Transverse colon (tissue), 4 donors: ENCODE measurements at regions not wholly inside any gene's neighbourhood (a gene's known extent, or its start where the extent isn't known, plus 50 kb on each side); places are given as distances from the start of the nearest gene placed in this dataset.
A peak's percentile ranks its signal among the peaks of the same experiment; 100 is the strongest.

Experiments
- DNase-seq: peaks from one replicate; pipeline ENCODE4 v3.0.0-alpha.2; 2019
- H3K27ac ChIP-seq, 4 donors: fragments of 200-600 bp; sonication (generic); 2 replicates each; pipeline ENCODE4 v1.5.1; 2016 to 2018; ENCODE audit warnings: inconsistent platforms in 4 of 4
- H3K27me3 ChIP-seq: fragments of 200-600 bp; sonication (generic); 2 replicates; pipeline ENCODE4 v1.5.1; 2017; ENCODE audit warnings: inconsistent platforms
- H3K36me3 ChIP-seq, 4 donors: fragments of 200-600 bp; sonication (generic); 2 replicates each; pipeline ENCODE4 v1.5.1; 2017 to 2019; ENCODE audit warnings: inconsistent platforms in 4 of 4
- H3K4me1 ChIP-seq, 4 donors: fragments of 200-600 bp; sonication (generic); 2 replicates each; pipeline ENCODE4 v1.5.1; 2017 to 2020; ENCODE audit warnings: inconsistent platforms in 4 of 4
- H3K4me3 ChIP-seq, 4 donors: fragments of 200-600 bp; sonication (generic); 1 replicate in 1 of 4; 2 replicates in 3 of 4; pipeline versions ENCODE4 v1.5.1 to v1.6.1; 2017 to 2019; ENCODE audit warnings: inconsistent platforms in 4 of 4
- H3K9me3 ChIP-seq, 2 donors: fragments of 200-600 bp; sonication (generic); 2 replicates each; pipeline ENCODE4 v1.5.1; 2017 to 2019; ENCODE audit warnings: inconsistent platforms in 2 of 2
- EP300 ChIP-seq: sonication (generic); formaldehyde crosslinking; IDR thresholded peaks from one replicate; pipeline ENCODE4 v1.6.1; 2017; ENCODE audit warnings: antibody characterized with exemption, low read depth
- POLR2A ChIP-seq: fragments of 450-650 bp; IDR thresholded peaks from one replicate; pipeline ENCODE4 v1.6.1; 2016; ENCODE audit warnings: antibody characterized with exemption, mild to moderate bottlenecking, moderate library complexity
- POLR2AphosphoS5 ChIP-seq, 3 donors: sonication (generic); formaldehyde crosslinking; IDR thresholded peaks; one replicate each; pipeline ENCODE4 v1.6.1; 2016; ENCODE audit warnings: antibody characterized with exemption in 3 of 3
- WGBS, 2 donors: methylation state at CpG; one replicate each; pipeline ENCODE4 v1.1.5; 2018; ENCODE audit warnings: low coverage in 1 of 2; 5-methylcytosine and 5-hydroxymethylcytosine counted together
- in situ Hi-C, 4 donors: fragments of 200-750 bp; cut with MboI; loops; one replicate each; pipeline versions ENCODE4 v1.15.0 to v1.15.1; 2017; ENCODE audit warnings: low sequenced_read_pairs in 3 of 4, low pct_ligation_motif_present in 1 of 4, low pct_unique_long_range_greater_than_20kb in 1 of 4
- intact Hi-C: fragments of 100-400 bp; cut with DNase I; formaldehyde crosslinking; loops from one replicate; pipeline ENCODE4 v1.15.1; 2023; ENCODE audit warnings: low total_unique reads
- TF ChIP-seq, protein P1 (sequence below), 5 experiments: fragments of 200-600 bp in 3 of 5; fragments of 450-650 bp in 2 of 5; sonication (generic) in 3 of 5; IDR thresholded peaks; 1 replicate in 2 of 5; 2 replicates in 3 of 5; pipeline ENCODE4 v1.5.1; 2016 to 2017; ENCODE audit warnings: antibody characterized with exemption in 5 of 5, inconsistent platforms in 3 of 5, mild to moderate bottlenecking in 2 of 5, moderate library complexity in 1 of 5

DNA sequence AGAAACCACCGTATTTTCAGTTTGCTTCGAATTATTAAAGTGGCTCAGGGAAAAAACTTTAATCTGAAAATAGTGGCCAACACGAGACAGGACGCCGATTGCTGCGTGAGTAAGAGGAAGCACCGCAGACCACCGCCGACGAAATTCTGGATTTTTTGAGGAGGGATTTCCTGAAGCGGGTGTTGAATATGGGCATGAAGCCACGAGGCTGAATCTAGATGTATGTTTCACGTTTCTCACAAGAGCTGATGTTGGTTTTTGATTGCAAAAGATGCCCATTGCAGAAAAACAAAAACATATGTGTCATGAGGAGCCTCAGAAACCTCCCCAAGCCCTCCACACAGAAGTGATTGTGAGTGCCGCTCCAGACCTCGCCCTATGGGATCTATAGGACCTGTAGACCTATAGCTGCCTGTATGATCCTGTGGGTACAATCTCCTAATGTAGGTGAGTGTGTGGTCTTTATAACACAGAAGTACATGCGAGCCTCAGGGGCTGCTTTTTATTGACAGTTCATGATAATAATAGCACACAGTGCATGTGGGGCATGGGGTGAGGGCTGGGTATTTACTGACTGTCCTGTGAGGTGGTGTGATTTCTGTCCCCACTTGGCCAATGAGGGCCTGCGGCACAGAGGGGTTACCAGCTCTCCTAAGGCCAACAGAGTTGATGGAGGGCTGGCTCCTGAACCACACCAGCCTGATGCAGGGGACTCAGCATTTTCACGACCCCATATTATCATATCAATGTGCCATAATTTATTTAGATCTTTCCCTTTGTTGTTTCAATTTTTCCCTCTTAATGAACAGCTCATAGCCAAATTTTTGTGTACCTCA lies 243.9 kb downstream of the DLL1 start:
- Histone ChIP-seq H3K36me3 (no peaks in the 10 kb centered on the region), H3K27me3 (no peaks in the 10 kb centered on the region), H3K4me3 (no peak overlapping the region), H3K4me1 (peaks cover 0 to 36% (median 10%) of the 10 kb centered on the region in 4 donors), H3K9me3 (no peaks in the 10 kb centered on the region), H3K27ac (peak overlapping the region; percentile 61 to 94 (median 82))
- intact Hi-C loops: no loop called here
- 63 to 69% methylated on average over 14 to 18 of the region's 18 CpGs for WGBS, 2 donors
- peak; percentile 2 for DNase-seq
- TF ChIP-seq POLR2AphosphoS5 (IDR thresholded peaks at IDR 0.05) (no peak), POLR2A (no peak), EP300 (no peak)
- TF ChIP-seq, protein P1, sequence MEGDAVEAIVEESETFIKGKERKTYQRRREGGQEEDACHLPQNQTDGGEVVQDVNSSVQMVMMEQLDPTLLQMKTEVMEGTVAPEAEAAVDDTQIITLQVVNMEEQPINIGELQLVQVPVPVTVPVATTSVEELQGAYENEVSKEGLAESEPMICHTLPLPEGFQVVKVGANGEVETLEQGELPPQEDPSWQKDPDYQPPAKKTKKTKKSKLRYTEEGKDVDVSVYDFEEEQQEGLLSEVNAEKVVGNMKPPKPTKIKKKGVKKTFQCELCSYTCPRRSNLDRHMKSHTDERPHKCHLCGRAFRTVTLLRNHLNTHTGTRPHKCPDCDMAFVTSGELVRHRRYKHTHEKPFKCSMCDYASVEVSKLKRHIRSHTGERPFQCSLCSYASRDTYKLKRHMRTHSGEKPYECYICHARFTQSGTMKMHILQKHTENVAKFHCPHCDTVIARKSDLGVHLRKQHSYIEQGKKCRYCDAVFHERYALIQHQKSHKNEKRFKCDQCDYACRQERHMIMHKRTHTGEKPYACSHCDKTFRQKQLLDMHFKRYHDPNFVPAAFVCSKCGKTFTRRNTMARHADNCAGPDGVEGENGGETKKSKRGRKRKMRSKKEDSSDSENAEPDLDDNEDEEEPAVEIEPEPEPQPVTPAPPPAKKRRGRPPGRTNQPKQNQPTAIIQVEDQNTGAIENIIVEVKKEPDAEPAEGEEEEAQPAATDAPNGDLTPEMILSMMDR (IDR thresholded peaks at IDR 0.05): no peak
- in situ Hi-C loops: no loop called here

DNA sequence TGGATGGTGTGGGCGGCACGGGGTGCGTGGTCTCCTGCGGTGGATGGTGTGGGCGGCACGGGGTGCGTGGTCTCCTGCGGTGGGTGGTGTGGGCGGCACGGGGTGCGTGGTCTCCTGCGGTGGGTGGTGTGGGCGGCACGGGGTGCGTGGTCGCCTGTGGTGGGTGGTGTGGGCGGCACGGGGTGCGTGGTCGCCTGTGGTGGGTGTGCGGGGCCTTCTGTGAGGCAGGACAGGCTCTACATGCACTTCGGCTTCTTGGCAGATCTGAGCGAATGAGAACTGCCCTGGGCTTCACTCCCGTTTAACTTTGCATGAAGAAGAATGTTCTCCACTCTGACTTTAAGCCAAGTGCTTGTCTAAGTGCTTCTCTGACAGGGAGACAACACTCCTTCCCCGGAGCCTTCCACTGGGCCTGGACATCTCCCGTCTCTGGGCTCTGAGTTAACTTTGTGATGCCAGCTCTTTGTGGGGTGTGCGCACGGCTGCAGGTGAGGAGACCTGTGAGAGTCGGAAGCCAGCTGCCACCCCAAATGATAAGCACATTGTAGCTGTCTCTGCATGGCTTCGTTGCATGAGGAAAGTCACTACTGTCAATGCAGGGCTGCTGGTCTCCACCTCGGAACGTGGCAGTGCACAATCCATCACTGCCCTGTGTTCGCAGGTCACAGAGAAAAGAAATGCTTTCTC lies 244.8 kb downstream of the DLL1 start:
- TF ChIP-seq POLR2A (no peak), POLR2AphosphoS5 (IDR thresholded peaks at IDR 0.05) (no peak), EP300 (no peak)
- TF ChIP-seq, protein P1 (IDR thresholded peaks at IDR 0.05): no peak
- in situ Hi-C loops (no loop called here), intact Hi-C loops (no loop called here)
- 81% methylated on average over 33 of the region's 33 CpGs; no CpG with 5 or more reads in 1 of the 2 donors for WGBS, 2 donors
- Histone ChIP-seq H3K4me1 (peaks cover 0 to 36% (median 10%) of the 10 kb centered on the region in 4 donors), H3K27me3 (no peaks in the 10 kb centered on the region), H3K36me3 (no peaks in the 10 kb centered on the region), H3K9me3 (no peaks in the 10 kb centered on the region), H3K4me3 (no peak overlapping the region), H3K27ac (peak overlapping the region; percentile 61 to 94 (median 82))
- no peak for DNase-seq

DNA sequence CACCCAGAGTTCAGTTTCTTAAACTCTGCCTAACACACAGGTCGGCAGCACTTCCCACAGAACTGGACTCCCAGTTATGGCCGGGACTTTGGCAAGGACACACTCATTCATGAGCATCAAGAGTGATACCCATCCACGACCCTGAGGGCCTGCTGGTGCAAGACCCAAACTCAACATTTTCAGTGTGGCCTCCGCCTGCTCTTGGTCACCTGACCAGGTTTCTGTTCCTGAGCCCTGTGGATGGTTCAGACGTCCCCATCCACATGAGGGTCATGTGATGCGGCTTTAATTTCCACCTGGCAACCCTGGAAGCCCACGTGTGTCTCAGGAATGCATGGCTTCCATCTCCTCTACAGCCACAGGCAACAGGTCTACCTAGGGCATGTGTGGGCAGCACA lies 245.3 kb downstream of the DLL1 start:
- Histone ChIP-seq H3K4me1 (peaks cover 0 to 34% (median 9%) of the 10 kb centered on the region in 4 donors), H3K36me3 (no peaks in the 10 kb centered on the region), H3K9me3 (no peaks in the 10 kb centered on the region), H3K4me3 (no peak overlapping the region), H3K27me3 (no peaks in the 10 kb centered on the region), H3K27ac (peak overlapping the region in 1 of 4 donors; percentile 61)
- in situ Hi-C loops: no loop called here
- WGBS, 2 donors: 80% methylated on average over 7 of the region's 7 CpGs; no CpG with 5 or more reads in 1 of the 2 donors
- TF ChIP-seq POLR2A (no peak), EP300 (no peak), POLR2AphosphoS5 (IDR thresholded peaks at IDR 0.05) (no peak)
- TF ChIP-seq, protein P1 (IDR thresholded peaks at IDR 0.05): no peak
- intact Hi-C loops: no loop called here
- no peak for DNase-seq

DNA sequence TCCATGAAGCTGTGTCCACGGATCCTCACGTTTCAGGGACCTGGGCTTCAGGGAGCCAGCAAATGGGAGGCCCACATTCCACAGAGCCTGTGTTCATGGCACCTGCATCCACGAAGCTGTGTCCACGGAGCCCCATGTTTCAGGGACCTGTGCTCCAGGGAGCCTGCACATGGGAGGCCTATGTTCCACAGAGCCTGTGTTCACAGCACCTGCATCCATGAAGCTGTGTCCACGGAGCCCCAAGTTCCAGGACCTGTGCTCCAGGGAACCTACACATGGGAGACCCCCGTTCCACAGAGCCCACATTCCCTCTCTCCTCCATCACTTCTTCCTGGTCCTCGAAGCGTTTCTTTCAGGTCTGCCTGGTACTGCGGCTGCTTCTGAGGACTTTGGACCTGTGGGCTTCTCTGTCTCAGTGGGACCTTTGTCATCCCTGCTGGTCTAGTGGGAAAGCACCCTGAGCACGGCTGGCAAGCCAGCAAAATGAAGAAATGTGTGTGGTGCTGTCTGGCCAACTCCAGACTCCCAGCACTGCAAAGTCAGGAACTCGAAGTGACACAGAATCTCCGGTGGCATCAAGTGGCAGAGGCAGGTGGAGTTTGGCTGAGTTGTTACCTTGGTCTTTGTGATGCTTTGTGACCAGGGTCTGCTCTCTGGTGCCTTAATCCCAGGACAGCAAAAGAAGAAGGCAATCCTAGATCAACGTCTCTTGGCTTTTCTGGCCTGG lies 245.9 kb downstream of the DLL1 start:
- no peak for TF ChIP-seq EP300
- TF ChIP-seq POLR2A: no peak
- TF ChIP-seq, protein P1 (IDR thresholded peaks at IDR 0.05): no peak
- no peak for TF ChIP-seq POLR2AphosphoS5 (IDR thresholded peaks at IDR 0.05)
- no peak overlapping the region for H3K27ac ChIP-seq
- H3K9me3 ChIP-seq: no peaks in the 10 kb centered on the region
- H3K27me3 ChIP-seq: no peaks in the 10 kb centered on the region
- no peak overlapping the region for H3K4me3 ChIP-seq
- H3K4me1 ChIP-seq: peaks cover 0 to 28% (median 7%) of the 10 kb centered on the region in 4 donors
- in situ Hi-C loops: no loop called here
- H3K36me3 ChIP-seq: no peaks in the 10 kb centered on the region
- intact Hi-C loops: no loop called here
- DNase-seq: no peak
- WGBS, 2 donors: 77% methylated on average over 13 of the region's 13 CpGs; no CpG with 5 or more reads in 1 of the 2 donors
